ENCODE measurements at regions not wholly inside any gene's neighbourhood (a gene's known extent, or its start where the extent isn't known, plus 50 kb on each side); places are given as distances from the start of the nearest gene placed in this dataset.

- DNase-seq: no peak
Measured at GRCh38 chr5:154587123-154588026, 109.3 kb upstream of the HAND1 start.

DNA sequence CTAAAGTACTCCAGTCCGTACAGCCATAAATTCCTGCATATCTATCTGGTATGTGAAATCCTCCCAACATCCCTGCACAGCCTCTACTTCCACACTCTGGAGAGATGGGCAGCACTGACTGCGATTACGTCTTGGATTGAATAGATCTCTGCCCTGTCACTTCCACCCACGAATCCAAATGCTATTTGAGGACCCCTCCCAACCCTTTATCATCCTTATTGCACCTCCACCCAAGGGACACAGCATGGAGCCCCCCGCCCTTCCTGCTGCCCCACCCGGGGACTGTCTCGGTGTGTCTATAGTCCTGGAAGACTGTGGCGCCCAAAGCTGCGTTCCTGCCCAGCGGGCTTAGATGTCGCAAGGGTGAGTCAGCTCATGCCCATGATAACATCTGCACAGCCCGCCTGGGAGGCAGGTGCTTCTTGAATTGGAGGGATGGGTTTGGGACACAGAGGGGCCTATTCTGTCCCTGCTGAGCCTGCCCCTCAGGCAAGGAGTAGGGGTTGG lies 105.7 kb upstream of the HAND1 start:
- no peak for DNase-seq

DNA sequence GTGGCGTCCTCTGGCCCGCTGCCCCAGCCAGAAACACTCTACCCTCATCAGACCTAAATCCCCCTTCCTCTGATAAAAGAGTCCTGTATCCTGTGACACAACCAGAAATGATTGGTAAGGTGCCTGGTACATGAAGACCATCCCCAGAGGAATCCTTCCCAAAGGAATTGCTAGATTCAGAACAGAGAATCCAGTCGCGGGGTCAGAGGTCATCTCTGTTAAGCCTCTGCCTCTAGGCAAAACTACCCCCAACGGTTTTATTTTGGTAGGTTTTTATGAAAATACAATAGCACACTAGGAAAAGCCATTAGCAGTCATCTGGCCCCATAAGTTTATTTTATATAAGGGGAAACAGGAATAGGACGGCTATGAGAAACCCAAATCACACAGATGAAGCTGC lies 102.4 kb upstream of the HAND1 start:
- DNase-seq: no peak

- DNase-seq: no peak
Measured at GRCh38 chr5:154577416-154577815, 99.4 kb upstream of the HAND1 start.

- no peak for DNase-seq
Measured at GRCh38 chr5:154576429-154576806, 98.4 kb upstream of the HAND1 start.

GRCh38 chr5:154575546-154576428 lies 97.8 kb upstream of the HAND1 start:
- DNase-seq: no peak

DNA sequence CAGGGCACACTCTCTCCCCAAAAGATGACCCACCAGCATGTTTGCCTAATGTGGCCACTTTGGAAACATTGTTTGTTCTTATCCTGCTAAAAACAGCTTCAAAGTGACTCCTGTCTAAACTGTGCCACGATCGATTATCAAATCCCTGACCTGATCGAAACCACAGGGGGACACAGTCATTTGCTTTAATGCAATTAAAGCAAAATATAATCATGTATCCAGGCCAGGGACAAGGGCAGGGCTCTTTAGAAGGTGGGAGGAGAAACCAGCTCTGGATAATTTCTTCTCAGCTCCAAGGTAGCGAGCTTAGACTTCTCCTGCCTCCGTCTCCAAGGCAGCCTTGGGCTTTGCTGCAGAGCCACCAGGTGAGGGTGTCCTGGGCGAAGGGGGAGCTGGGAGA lies 95.0 kb upstream of the HAND1 start:
- no peak for DNase-seq

- DNase-seq: no peak
Measured at GRCh38 chr5:154571325-154572035, 93.5 kb upstream of the HAND1 start.

DNA sequence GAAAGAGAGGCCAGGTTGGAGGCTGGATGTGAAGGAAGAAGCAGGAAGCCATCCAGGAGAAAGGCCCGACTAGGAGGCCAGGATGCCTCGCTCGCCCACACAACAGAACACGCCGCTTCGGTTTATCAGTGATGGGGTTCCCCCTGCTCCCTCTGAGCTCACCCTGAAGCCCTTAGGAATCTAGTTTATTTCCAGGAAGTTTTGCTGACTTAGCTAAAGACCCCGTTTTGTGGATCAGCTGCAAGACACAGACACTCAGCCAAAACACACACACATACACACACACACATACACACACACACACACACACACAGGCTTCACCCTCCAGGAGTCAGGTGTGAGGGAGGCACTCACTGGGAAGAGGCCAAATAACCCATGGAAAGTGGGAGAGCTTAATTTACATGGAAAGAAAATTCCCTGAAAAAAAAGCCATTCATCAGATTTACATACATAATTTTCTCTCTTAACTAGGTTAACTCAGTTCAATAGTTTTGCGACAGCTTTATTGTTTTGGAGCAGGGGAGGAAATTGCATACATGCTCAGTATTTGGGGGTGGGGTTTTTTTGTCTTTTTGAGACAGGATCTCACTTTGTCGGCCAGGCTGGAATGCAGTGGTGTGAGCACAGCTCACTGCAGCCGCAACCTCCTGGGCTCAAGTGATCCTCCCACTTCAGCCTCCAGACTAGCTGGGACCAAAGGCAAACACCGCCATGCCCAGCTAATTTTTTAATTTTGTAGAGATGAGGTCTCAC lies 92.7 kb upstream of the HAND1 start:
- DNase-seq: no peak

GRCh38 chr5:154568589-154568988 lies 90.6 kb upstream of the HAND1 start:
- DNase-seq: no peak

DNA sequence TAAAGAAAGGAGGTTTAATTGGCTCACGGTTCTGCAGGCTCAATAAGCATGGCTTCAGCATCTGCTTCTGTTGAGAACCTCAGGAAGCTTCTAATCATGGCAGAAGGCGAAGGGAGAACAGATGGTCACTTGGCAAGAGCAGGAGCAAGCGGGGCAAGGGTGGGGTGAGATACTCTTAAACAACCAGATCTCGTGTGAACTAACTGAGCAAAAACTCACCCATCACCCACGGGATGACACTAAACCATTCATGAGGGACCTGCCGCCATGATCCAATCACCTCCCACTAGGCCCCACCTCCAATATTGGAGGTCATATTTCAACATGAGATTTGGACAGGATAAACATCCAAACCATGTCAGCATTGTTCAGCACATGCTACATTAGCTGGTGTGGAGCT lies 89.1 kb upstream of the HAND1 start:
- DNase-seq: no peak

- no peak for DNase-seq
Measured at GRCh38 chr5:154566146-154566680, 88.2 kb upstream of the HAND1 start.

- no peak for DNase-seq
Measured at GRCh38 chr5:154565123-154565522, 87.1 kb upstream of the HAND1 start.

DNA sequence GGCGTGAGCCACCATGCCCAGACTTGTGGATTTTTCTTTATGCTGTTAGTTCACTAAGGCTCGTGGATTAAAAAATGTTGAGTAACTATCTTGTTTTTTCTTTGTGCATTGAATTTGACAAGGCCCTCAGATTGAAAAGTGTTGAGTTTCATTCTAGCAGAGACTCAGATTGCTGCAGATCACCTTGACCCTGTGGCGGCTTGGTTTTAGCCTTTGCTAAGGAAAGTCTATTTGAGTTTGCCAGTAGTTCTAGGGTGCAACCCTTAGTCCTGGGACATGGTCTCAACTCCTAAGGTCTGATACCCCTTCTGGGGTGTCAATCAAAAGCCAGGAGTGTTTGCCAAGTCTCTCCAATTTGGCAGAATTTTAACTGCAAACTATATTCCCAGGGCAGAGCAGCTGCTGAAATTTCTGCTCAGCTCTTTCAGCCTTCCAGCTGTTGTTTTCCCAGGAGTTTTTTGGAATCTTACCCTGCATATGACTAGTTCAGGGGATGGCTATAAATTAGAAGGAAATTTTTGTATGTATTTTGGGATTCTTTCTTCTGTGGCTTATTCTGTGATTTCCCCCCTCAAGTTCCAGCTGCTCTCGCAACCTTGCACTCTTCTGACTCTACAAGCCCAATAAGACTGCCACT lies 84.3 kb upstream of the HAND1 start:
- no peak for DNase-seq

- DNase-seq: no peak
Measured at GRCh38 chr5:154559398-154560276, 81.6 kb upstream of the HAND1 start.

- no peak for DNase-seq
Measured at GRCh38 chr5:154557548-154557947, 79.5 kb upstream of the HAND1 start.

GRCh38 chr5:154547551-154547950 lies 69.5 kb upstream of the HAND1 start:
- no peak for DNase-seq

DNA sequence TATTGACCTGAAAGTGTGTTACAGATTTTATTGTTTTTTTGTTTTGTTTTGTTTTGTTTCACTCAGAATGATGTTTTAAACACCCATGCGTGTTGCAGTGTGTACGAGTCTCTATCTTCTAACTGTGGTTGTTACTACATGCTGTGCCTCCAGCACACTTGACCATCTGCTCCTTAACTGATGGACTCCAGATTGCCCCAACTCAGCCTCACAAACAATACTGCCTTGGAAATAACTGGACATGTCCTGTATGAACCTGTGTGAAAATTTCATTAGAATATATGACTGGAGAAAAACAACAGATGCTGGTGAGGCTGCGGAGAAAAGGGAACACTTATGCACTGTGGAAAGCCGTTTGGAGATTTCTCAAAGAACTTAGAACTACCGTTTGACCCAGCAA lies 68.7 kb upstream of the HAND1 start:
- DNase-seq: no peak

GRCh38 chr5:154544646-154545045 lies 66.6 kb upstream of the HAND1 start:
- no peak for DNase-seq

DNA sequence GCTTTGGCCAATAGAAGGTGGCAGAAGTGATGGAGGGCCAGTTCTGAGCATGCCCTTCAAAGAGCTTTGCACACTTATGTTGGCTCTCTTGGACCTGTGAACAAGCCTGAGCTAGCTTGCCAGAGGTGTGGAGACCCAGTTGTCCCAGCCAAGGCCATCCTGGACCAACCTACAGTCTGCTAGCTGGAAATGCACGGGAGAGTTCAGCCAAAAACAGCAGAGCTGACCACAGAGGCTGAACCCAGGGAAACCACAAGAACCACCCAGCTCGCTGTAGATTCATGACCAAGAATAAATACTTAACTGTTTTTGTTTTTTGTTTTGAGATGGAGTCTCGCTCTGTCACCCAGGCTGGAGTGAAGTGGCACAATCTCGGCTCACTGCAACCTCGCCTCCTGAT lies 65.4 kb upstream of the HAND1 start:
- DNase-seq: no peak

- no peak for DNase-seq
Measured at GRCh38 chr5:154542581-154542980, 64.6 kb upstream of the HAND1 start.

Measured in CD4-positive, alpha-beta T cell treated with Interleukin-4 for 1 hour (primary cell).